Smooth muscle cell (in vitro differentiated cells): ENCODE measurements at regions not wholly inside any gene's neighbourhood (a gene's known extent, or its start where the extent isn't known, plus 50 kb on each side); places are given as distances from the start of the nearest gene placed in this dataset.

Experiments
- DNase-seq: peaks from one replicate; lab custom pipeline; 2025; ENCODE audit not compliant: unreplicated experiment; lab: John Stamatoyannopoulos, UW
- H2AFZ ChIP-seq: fragments of 200-600 bp; sonication (generic); 2 replicates; pipeline ENCODE4 v1.6.0; 2016; ENCODE audit warnings: antibody characterized with exemption, low read depth, mild to moderate bottlenecking
- H3F3A ChIP-seq: fragments of 200-600 bp; sonication (generic); 2 replicates; pipeline ENCODE4 v1.6.0; 2017; ENCODE audit warnings: antibody characterized with exemption, low read depth
- H3K27ac ChIP-seq: fragments of 200-600 bp; sonication (generic); 2 replicates; pipeline ENCODE4 v1.5.1; 2016; ENCODE audit warnings: low read depth, mild to moderate bottlenecking
- H3K27me3 ChIP-seq: fragments of 200-600 bp; sonication (generic); 2 replicates; pipeline ENCODE4 v1.6.1; 2016; ENCODE audit warnings: low read depth, mild to moderate bottlenecking
- H3K36me3 ChIP-seq: fragments of 200-600 bp; sonication (generic); 2 replicates; pipeline ENCODE4 v1.5.1; 2016; ENCODE audit warnings: low read depth
- H3K4me1 ChIP-seq: fragments of 200-600 bp; sonication (generic); 2 replicates; pipeline ENCODE4 v1.5.1; 2016; ENCODE audit warnings: low read depth
- H3K4me2 ChIP-seq: fragments of 200-600 bp; sonication (generic); 2 replicates; pipeline ENCODE4 v1.6.0; 2016; ENCODE audit warnings: mild to moderate bottlenecking
- H3K4me3 ChIP-seq: fragments of 200-600 bp; sonication (generic); 2 replicates; pipeline ENCODE4 v1.5.1; 2016; ENCODE audit warnings: mild to moderate bottlenecking
- H3K79me2 ChIP-seq: fragments of 200-600 bp; sonication (generic); 2 replicates; pipeline ENCODE4 v1.6.0; 2016; ENCODE audit warnings: low read depth, mild to moderate bottlenecking
- H3K9ac ChIP-seq: fragments of 200-600 bp; sonication (generic); 2 replicates; pipeline ENCODE4 v1.6.0; 2016; ENCODE audit warnings: low read depth
- H3K9me3 ChIP-seq: fragments of 200-600 bp; sonication (generic); replicated peaks from 2 replicates; pipeline ENCODE4 v1.5.1; 2016; ENCODE audit warnings: low read depth
- H4K20me1 ChIP-seq: fragments of 200-600 bp; sonication (generic); 2 replicates; pipeline ENCODE4 v1.6.0; 2016; ENCODE audit warnings: low read depth
- WGBS: methylation state at CpG from one replicate; pipeline ENCODE4 v1.1.7; 2016; ENCODE audit warnings: low lambda C conversion rate; 5-methylcytosine and 5-hydroxymethylcytosine counted together
- TF ChIP-seq, protein P1 (sequence below): fragments of 200-600 bp; sonication (generic); IDR thresholded peaks from 2 replicates; pipeline ENCODE4 v1.5.1; 2017; ENCODE audit warnings: borderline replicate concordance, mild to moderate bottlenecking, antibody characterized with exemption; ENCODE audit not compliant: insufficient read depth, poor library complexity, severe bottlenecking

DNA sequence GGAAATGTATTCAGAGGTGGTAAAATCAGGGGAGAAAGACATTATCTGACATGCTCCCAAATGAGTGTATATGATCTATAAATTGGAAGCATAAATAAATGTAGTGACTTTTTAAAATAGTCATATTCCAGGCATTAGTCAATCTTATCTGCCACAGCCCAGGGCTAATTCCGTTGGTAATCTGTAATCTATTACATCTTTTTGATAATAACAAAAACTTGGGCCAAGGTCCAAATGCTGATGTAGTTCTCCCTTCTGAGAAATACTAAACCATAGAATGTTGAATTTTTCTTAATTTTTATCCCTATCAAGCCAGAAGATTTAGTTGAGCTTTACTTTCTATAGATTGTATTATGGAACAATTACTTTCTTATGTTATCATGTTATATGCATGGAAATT is 1279.8 kb downstream of the EPHA7 start:
- Histone ChIP-seq H3K9me3 (no peaks in the 10 kb centered on the region), H3K36me3 (no peaks in the 10 kb centered on the region), H3K4me3 (no peak overlapping the region), H3K27me3 (no peaks in the 10 kb centered on the region), H3K27ac (no peak overlapping the region), H3K4me2 (no peak overlapping the region), H2AFZ (no peak overlapping the region), H3F3A (no peaks in the 10 kb centered on the region), H3K79me2 (no peaks in the 10 kb centered on the region), H3K9ac (no peak overlapping the region), H4K20me1 (no peaks in the 10 kb centered on the region), H3K4me1 (no peaks in the 10 kb centered on the region)
- DNase-seq, result no peak
- 56% methylated on average over 1 of the region's 1 CpG for WGBS
- TF ChIP-seq, protein P1, sequence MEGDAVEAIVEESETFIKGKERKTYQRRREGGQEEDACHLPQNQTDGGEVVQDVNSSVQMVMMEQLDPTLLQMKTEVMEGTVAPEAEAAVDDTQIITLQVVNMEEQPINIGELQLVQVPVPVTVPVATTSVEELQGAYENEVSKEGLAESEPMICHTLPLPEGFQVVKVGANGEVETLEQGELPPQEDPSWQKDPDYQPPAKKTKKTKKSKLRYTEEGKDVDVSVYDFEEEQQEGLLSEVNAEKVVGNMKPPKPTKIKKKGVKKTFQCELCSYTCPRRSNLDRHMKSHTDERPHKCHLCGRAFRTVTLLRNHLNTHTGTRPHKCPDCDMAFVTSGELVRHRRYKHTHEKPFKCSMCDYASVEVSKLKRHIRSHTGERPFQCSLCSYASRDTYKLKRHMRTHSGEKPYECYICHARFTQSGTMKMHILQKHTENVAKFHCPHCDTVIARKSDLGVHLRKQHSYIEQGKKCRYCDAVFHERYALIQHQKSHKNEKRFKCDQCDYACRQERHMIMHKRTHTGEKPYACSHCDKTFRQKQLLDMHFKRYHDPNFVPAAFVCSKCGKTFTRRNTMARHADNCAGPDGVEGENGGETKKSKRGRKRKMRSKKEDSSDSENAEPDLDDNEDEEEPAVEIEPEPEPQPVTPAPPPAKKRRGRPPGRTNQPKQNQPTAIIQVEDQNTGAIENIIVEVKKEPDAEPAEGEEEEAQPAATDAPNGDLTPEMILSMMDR, result no peak

- WGBS, result 56% methylated on average over 2 of the region's 2 CpGs
These were observed 1286.4 kb downstream of the EPHA7 start for GRCh38 chr6:92132957-92133356.

DNA sequence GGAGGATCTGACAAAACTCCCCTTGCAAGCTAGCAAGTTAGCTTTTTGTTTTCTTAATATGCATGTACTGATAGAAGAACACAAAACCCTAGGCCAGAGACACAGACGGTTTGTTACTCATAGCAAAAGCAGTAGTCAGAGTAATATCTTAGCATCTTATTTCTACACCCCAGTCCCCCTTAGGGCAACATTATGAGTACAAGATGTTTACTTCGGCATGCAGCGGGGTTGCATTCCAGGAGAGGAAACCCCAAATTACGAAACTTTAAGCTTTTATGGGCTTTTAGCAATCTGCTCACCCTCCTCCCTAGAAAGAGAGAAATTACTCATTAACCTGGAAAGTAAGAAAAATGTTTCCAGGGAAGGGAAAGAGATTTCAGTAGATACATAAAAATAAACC is 1286.9 kb downstream of the EPHA7 start:
- peak overlapping the region; percentile 26 for H2AFZ ChIP-seq
- peak overlapping the region; percentile 48 for H3K27ac ChIP-seq
- H3K4me2 ChIP-seq, result no peak overlapping the region
- 42% methylated on average over 4 of the region's 4 CpGs for WGBS
- no peaks in the 10 kb centered on the region for H3F3A ChIP-seq
- no peaks in the 10 kb centered on the region for H3K4me1 ChIP-seq
- H4K20me1 ChIP-seq, result no peaks in the 10 kb centered on the region
- no peak overlapping the region for H3K4me3 ChIP-seq
- DNase-seq, result no peak
- no peaks in the 10 kb centered on the region for H3K27me3 ChIP-seq
- H3K79me2 ChIP-seq, result no peaks in the 10 kb centered on the region
- H3K36me3 ChIP-seq, result no peaks in the 10 kb centered on the region
- no peak overlapping the region for H3K9ac ChIP-seq
- H3K9me3 ChIP-seq, result no peaks in the 10 kb centered on the region
- TF ChIP-seq, protein P1, result no peak

More at GRCh38 chr6:92132957-92133356, 1286.4 kb downstream of the EPHA7 start:
- no peak overlapping the region for H3K9ac ChIP-seq
- no peak for DNase-seq
- H3K4me2 ChIP-seq, result no peak overlapping the region
- H3K79me2 ChIP-seq, result no peaks in the 10 kb centered on the region
- no peaks in the 10 kb centered on the region for H3K9me3 ChIP-seq
- TF ChIP-seq, protein P1, result no peak
- H3F3A ChIP-seq, result no peaks in the 10 kb centered on the region
- H2AFZ ChIP-seq, result no peak overlapping the region
- H3K4me1 ChIP-seq, result no peaks in the 10 kb centered on the region
- H3K36me3 ChIP-seq, result no peaks in the 10 kb centered on the region
- no peaks in the 10 kb centered on the region for H4K20me1 ChIP-seq
- no peak overlapping the region for H3K4me3 ChIP-seq
- H3K27ac ChIP-seq, result no peak overlapping the region
- H3K27me3 ChIP-seq, result no peaks in the 10 kb centered on the region

- TF ChIP-seq, protein P1, result no peak
- 57% methylated on average over 2 of the region's 2 CpGs for WGBS
- no peak for DNase-seq
These were observed 1288.4 kb downstream of the EPHA7 start for GRCh38 chr6:92130944-92131343.

More at GRCh38 chr6:92130944-92131343, 1288.4 kb downstream of the EPHA7 start:
- no peak overlapping the region for H2AFZ ChIP-seq
- H4K20me1 ChIP-seq, result no peaks in the 10 kb centered on the region
- H3K4me2 ChIP-seq, result no peak overlapping the region
- H3K4me3 ChIP-seq, result no peak overlapping the region
- H3K27ac ChIP-seq, result no peak overlapping the region
- H3K4me1 ChIP-seq, result no peaks in the 10 kb centered on the region
- H3K36me3 ChIP-seq, result no peaks in the 10 kb centered on the region
- H3K79me2 ChIP-seq, result no peaks in the 10 kb centered on the region
- no peak overlapping the region for H3K9ac ChIP-seq
- H3K9me3 ChIP-seq, result no peaks in the 10 kb centered on the region
- H3K27me3 ChIP-seq, result no peaks in the 10 kb centered on the region
- no peaks in the 10 kb centered on the region for H3F3A ChIP-seq
